ENCODE measurements at regions not wholly inside any gene's neighbourhood (a gene's known extent, or its start where the extent isn't known, plus 50 kb on each side); places are given as distances from the start of the nearest gene placed in this dataset.

DNA sequence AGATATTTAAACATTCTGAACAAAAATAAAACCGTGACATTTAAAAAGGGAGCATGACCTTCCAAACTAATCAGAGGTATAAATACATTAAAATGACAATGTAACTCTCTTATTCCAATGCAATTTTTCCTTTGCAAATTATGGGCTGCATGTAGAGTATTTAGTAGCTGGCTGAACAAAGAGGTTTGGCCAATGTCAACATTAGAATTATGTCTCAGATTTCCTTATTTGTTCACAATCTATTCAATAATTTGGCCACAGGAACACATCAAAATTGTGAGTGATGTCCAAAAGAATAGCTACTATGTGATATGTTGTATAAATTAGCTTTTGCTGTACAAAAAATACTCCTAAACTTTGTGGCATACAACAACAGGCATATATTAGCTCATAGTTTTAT is 580.0 kb upstream of the MARCKS start:
- intact Hi-C loops (cut with DNase I), result no loop called here
- H3K27ac ChIP-seq, result no peak overlapping the region
- H3K27me3 ChIP-seq, result no peaks in the 10 kb centered on the region
- no peaks in the 10 kb centered on the region for H3K36me3 ChIP-seq
- no peaks in the 10 kb centered on the region for H3K4me1 ChIP-seq
- no peak overlapping the region for H3K4me3 ChIP-seq
- no peak for DNase-seq
- 76 to 84% methylated on average over 1 of the region's 1 CpG for WGBS, 2 donors
- no peaks in the 10 kb centered on the region for H3K9me3 ChIP-seq
- TF ChIP-seq POLR2A (IDR thresholded peaks at IDR 0.05), result no peak
- TF ChIP-seq, protein P1, sequence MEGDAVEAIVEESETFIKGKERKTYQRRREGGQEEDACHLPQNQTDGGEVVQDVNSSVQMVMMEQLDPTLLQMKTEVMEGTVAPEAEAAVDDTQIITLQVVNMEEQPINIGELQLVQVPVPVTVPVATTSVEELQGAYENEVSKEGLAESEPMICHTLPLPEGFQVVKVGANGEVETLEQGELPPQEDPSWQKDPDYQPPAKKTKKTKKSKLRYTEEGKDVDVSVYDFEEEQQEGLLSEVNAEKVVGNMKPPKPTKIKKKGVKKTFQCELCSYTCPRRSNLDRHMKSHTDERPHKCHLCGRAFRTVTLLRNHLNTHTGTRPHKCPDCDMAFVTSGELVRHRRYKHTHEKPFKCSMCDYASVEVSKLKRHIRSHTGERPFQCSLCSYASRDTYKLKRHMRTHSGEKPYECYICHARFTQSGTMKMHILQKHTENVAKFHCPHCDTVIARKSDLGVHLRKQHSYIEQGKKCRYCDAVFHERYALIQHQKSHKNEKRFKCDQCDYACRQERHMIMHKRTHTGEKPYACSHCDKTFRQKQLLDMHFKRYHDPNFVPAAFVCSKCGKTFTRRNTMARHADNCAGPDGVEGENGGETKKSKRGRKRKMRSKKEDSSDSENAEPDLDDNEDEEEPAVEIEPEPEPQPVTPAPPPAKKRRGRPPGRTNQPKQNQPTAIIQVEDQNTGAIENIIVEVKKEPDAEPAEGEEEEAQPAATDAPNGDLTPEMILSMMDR (IDR thresholded peaks at IDR 0.05), result no peak

DNA sequence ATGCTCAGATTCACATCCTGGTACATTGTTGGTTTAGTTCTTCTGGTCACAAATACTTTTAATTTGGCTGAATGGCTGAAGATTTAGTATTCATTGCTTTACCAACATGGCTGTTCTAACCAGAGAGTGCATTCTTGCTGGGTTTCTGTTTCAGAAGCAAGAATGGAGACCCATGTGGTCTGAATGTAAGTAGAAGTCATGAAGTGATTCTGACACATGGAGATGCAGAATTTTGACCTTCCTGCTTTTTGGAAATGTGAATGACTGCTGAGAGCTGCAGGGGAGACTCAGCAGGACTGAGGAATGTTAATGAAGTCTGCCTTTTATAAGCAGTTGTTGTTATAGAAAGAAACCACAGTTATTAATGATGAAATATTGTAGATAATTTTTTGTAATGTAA is 576.1 kb upstream of the MARCKS start:
- no peaks in the 10 kb centered on the region for H3K36me3 ChIP-seq
- intact Hi-C loops (cut with DNase I), result no loop called here
- TF ChIP-seq, protein P1 (IDR thresholded peaks at IDR 0.05), result no peak
- TF ChIP-seq POLR2A (IDR thresholded peaks at IDR 0.05), result no peak
- H3K27ac ChIP-seq, result no peak overlapping the region
- H3K27me3 ChIP-seq, result no peaks in the 10 kb centered on the region
- peaks cover 0 to 5% (median 0%) of the 10 kb centered on the region in 3 donors for H3K9me3 ChIP-seq
- no peak for DNase-seq
- no peak overlapping the region for H3K4me3 ChIP-seq
- no peaks in the 10 kb centered on the region for H3K4me1 ChIP-seq

DNA sequence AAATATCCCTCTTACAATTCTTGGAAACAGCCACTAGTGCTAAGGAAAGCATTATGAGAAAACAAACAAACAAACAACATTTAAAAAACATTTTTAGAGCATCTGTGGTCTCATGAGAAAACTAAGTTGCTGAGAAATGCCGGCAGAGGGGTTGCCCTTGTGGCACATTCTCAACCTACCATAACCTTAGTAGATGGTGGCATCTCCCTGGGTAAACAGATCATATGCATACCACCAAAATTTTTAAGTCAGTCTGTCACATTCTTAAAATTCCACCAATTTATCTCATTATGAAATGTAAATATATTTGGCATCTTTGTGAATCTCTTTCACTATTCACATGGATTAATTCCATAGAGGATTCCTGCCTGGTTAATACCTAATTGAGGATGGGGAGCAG is 575.7 kb upstream of the MARCKS start:
- no peak overlapping the region for H3K4me3 ChIP-seq
- WGBS, 2 donors, result 75 to 93% methylated on average over 1 of the region's 1 CpG
- TF ChIP-seq, protein P1 (IDR thresholded peaks at IDR 0.05), result no peak
- no peak for TF ChIP-seq POLR2A (IDR thresholded peaks at IDR 0.05)
- intact Hi-C loops (cut with DNase I), result no loop called here
- no peaks in the 10 kb centered on the region for H3K36me3 ChIP-seq
- H3K4me1 ChIP-seq, result no peaks in the 10 kb centered on the region
- H3K9me3 ChIP-seq, result peaks cover 0 to 9% (median 2%) of the 10 kb centered on the region in 3 donors
- DNase-seq, result no peak
- H3K27ac ChIP-seq, result no peak overlapping the region
- H3K27me3 ChIP-seq, result no peaks in the 10 kb centered on the region

DNA sequence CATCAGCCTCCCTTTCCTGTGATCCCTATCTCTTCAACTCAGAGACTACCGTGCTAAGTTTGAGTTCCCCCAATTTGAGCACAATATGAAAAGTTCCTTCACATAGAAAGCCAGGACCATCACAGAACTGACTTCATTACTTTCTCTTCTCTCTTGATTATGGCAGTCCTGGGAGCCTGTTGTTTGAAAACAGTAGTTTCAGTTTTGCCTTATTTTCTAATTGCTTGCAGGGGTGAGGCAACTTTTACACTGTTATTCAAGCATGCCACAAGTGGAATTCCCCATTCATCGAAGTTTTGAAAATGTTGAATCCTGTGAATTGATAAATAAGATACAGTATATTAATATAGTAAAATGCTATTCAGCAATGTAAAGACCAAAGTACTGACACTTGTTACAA is 569.7 kb upstream of the MARCKS start:
- no peak for DNase-seq
- no peak overlapping the region for H3K27ac ChIP-seq
- H3K4me1 ChIP-seq, result no peaks in the 10 kb centered on the region
- no peaks in the 10 kb centered on the region for H3K27me3 ChIP-seq
- no peak for TF ChIP-seq POLR2A (IDR thresholded peaks at IDR 0.05)
- TF ChIP-seq, protein P1 (IDR thresholded peaks at IDR 0.05), result no peak
- no peak overlapping the region for H3K4me3 ChIP-seq
- H3K36me3 ChIP-seq, result no peaks in the 10 kb centered on the region
- WGBS, 2 donors, result 51 to 64% methylated on average over 2 of the region's 2 CpGs
- peaks cover 0 to 19% (median 6%) of the 10 kb centered on the region in 3 donors for H3K9me3 ChIP-seq
- intact Hi-C loops (cut with DNase I), result no loop called here

DNA sequence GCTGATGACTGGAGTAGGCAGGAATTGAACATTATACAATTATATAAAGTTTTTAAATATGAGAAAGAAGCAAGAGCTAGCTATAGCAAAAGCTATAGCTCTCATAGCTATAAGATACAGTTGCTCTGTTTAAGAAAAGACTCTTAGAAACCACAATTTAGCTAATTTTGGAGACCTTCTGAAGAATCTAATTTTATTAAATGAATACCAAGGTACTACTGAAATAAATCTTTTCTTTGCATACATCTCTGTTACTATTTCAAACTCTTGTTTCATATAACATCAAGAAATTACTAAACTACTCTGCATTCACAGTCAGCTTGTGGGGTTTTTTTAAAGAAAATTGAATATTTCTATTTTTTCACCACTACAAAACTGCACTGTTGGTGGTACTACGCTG is 568.7 kb upstream of the MARCKS start:
- Histone ChIP-seq H3K9me3 (peaks cover 0 to 19% (median 6%) of the 10 kb centered on the region in 3 donors), H3K27me3 (no peaks in the 10 kb centered on the region), H3K4me1 (no peaks in the 10 kb centered on the region), H3K4me3 (no peak overlapping the region), H3K27ac (no peak overlapping the region), H3K36me3 (no peaks in the 10 kb centered on the region)
- WGBS, 2 donors, result 89 to 96% methylated on average over 1 of the region's 1 CpG
- TF ChIP-seq POLR2A (IDR thresholded peaks at IDR 0.05), result no peak
- TF ChIP-seq, protein P1 (IDR thresholded peaks at IDR 0.05), result no peak
- no peak for DNase-seq
- intact Hi-C loops (cut with DNase I), result no loop called here

All from esophagus squamous epithelium (tissue), 5 donors.